Fibroblast of peridontal ligament (primary cell): ENCODE measurements at regions not wholly inside any gene's neighbourhood (a gene's known extent, or its start where the extent isn't known, plus 50 kb on each side); places are given as distances from the start of the nearest gene placed in this dataset.
"Not testable (repeated sequence)": the region's sequence is repeated elsewhere in the genome, so short reads cannot be mapped to it uniquely, and the experiment has no call there.

ENCODE experiments used
- DNase-seq: peaks from one replicate; pipeline ENCODE4 v3.0.0-alpha.2; 2010; ENCODE audit errors: extremely low read depth

DNA sequence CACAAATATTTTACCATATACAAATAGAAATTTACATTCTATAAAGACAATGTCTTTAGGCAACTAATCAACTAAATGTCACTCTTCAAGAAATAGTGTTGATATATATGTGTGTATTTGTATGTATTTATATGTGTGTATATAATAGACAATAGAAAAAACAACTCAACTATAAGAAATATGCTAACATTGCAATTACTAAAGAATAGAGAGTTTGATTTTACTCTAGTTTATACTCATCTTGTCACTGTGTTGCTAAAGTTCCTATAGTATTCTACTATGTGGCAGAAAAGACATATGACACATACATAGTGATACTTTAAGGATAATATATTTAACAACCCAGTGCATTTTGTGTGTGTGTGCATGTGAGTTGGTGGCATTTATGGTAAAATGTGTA, 1728.3 kb downstream of the PLA2G4A start:
- DNase-seq: no peak

DNA sequence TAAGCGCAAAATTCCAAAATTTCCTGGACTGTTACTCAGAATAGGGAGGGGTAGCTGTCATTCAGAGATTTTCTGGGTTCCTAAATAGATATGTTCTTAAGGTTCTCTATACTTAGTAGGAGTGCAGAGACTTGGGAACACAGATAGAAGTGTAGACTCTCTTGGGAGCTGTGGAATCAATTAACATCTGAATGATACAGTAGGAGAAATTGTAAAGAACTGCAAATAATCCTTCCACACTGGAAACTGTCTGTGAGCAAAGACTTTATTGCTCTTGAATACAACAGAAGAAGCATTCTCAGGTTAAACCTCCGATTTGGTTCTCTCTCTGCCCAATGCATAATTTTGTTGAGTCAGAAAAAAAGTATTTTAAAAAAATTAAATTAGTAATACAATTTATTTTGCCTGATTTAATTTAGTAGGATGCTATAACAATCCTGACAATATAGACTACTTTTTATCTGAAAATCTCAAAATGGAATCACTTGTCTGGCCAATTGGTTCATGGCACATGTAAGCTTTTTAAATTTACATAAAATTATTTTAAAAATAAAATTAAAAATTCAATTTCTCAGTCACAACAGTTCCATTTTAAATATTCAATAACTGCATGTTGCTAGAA, 1754.3 kb downstream of the PLA2G4A start:
- no peak for DNase-seq

DNA sequence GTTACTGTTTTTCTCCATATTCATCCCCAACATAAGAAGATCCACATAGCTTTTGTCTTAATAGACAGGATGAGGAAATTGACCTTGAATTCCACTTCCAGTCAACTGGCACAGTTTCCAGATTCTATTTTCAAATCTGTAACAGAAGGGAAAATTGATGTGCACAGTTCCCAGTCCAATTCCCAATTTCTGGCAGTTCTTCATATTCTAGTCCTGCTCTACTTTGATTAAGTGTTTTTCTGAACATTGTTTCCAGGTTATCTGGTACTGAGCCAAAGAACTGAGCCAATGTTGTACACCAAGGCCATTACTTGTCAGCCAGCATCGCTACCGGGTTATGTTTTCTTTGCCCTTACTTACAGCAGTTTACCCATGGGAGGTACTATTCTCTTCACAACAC, 1755.4 kb downstream of the PLA2G4A start:
- DNase-seq: no peak

DNA sequence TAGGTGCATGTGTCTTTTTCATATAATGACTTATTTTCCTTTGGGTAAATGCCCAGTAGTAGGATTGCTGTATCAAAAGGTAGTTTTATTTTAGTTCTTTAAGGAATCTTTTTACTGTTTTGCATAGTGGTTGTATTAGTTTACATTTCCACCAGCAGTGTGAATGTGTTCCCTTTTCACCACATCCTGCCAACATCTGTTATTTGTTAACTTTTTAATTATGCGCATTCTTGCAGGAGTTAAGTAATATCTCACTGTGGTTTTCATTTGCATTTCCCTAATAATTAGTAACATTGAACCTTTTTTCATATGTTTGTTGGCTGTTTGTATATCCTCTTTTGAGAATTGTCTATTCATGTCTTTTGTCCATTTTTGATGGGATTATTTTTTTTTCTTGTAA, 1761.9 kb downstream of the PLA2G4A start:
- DNase-seq: no peak

DNA sequence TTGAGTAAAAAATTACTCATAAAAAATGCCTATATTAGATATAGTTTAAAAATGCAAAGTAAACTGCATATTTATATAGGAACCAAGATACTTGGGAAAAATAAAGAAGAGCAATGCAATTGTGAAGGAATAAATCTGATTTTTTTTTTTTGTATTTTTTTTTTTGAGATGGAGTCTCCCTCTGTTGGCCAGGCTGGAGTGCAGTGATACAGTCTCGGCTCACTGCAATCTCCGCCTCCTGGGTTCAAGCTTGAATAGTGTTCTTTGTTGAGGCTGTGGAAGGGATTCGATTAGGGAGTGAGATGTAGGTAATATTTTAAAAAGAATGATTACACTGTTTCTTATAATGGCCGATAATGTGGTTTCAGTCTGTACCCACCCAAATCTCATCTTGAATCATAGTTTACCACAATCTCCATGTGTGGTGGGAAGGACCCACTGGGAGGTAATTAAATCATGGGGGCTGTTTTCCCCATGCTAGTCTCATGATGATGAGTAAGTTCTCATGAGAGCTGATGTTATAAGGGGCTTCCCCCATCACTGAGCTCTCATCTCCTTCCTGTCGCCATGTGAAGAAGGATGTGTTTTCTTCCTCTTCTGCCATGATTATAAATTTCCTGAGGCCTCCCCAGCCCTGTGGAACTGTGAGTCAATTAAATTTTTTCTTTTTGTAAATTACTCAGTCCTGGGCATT, 1765.9 kb downstream of the PLA2G4A start:
- no peak for DNase-seq

DNA sequence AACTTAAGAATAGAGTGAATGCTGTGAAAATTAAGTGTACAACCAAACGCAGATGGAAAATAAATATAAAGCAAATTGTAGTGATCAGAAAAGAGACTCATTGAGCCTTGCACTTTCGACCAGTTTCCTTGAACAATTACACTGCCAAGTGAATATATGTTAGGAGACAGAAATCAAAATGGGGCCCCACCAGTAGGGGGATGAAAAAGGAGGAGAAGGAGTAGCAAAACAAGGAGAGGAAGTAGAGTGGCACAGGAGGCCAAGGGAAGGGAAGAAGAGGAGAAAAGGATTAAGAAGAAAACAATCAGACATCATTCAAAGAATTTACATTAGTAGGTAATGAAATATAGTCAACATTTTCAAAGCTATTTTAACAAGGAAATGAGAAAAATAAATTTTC, 1770.6 kb downstream of the PLA2G4A start:
- no peak for DNase-seq

DNA sequence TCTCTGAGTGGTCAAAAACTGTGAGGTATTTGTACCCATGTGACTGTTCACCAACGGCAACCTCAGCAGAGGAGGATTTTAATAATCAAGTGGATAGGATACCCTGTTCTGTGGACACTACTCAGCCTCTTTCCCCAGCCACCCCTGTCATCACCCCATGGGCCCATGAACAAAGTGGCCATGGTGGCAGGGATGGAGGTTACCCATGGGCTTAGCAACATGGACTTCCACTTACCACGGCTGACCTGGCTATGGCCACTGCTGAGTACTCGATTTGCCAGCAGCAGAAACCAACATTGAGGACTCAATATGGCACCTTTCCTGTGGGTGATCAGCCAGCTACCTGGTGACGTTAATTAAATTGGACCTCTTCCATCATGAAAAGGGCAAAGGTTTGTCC, 1782.7 kb downstream of the PLA2G4A start:
- no peak for DNase-seq

DNA sequence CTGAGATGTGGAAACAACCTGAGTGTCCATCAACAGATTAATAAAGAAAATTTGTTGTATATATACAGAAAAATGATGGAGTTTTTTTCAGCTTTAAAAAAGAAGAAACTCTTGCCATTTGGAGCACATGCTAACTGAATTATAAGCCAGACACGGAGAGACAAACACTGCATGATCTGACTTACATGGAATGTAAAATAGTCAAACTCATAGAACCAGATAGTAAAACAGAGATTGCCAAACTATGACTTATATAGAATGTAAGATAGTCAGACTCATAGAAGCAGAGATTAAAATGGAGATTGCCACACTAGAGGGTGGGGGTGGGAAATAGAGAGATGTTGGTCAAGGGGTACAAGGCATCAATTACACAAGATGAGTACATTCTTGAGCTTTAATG, 1786.6 kb downstream of the PLA2G4A start:
- DNase-seq: peak; percentile 57

DNA sequence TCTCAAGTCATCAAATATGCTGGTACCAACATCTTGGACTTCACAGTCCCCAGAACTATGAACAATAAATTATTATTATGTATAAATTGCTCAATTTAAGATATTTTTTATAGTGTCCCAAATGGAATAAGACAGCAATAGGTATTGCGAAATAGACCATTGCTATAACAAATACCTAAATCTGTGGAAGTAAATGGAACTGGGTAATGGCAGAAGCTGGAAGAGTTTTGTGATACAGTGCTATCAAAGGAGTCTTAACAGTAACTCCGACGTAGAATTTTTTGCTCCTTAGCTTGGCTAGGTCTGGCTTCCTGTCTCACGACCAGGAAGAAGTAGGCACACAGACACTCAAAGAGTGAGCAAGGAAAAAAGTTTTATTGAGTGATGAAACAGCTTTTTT, 1791.5 kb downstream of the PLA2G4A start:
- DNase-seq: no peak

DNA sequence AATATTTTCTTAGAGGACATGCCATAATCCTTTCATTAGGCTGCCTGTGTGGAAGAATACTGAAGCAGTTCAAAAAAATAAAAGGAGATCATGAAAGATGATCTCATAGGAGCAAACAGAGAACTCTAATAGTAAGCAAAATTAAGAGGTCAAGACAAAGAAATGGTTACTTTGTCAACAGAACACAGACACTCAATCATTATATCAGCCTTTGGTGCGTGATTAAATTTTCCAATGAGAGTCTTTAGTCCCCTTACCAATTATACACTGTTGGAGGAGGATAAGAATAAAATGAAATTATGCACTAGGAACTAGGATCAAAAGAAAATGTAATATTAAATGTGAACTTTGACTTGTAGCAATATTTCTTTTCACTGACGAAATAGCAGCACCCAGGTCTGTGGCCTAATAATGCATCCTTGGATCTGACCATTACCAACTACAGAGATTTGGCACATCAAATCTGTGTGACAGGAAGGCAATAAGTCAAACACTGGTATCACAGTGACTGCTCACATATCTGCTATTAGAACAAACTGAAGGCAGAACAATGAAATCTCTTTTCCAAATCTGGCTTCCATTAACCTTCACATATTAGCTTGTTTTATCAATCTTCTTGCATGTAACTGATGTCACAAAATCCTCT, 1812.9 kb downstream of the PLA2G4A start:
- DNase-seq: no peak

DNA sequence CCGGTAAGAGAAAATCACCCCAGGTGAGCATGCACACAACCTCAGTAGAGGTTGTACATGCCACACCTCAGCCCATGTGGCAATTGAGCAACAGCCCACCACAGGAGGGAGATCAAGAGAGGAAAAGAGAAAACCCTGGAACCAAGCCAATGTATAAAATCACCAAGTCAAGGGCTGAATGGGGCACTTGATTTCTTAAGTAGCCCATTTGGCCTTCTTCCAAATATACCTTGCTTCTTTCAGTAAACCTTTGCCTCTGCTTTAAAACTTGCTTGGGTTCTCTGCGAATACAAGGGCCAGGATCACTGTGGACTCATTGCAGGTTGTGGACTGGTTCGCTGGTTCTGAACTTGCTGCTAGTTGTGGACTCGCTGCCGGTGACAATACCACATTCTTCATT, 1814.0 kb downstream of the PLA2G4A start:
- no peak for DNase-seq

DNA sequence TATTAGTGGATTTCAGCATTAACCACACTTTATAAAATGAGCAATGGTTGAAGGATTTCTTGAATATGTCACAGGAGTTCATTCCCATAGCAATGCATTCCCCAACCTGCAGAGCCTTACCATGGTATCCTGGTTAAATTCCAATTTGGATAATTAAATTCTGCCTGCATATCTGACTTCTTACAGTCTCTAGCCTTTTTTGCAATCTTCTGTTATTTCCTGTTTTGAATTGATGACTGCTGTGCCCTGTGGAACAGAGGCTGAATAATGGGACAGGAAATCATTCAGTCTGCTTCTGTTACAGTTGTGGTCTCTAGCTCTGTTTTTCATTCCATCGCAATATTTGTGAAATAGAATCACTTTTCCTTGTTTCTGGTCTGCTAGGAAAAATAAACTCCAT, 1823.9 kb downstream of the PLA2G4A start:
- peak; percentile 88 for DNase-seq

DNA sequence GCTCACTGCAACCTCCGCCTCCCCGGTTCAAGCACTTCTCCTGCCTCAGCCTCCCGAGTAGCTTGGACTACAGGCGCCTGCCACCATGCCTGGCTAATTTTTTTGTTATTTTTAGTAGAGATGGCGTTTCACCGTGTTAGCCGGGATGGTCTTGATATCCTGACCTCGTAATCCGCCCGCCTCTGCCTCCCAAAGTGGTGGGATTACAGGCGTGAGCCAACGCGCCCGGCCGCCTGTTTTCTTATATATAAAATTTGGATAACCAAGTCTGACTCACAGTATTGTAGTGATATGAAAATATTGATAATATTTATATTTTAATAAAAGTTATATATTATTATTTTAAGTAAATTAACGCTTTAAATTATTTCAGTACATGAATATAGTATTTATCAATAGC, 1821.7 kb downstream of the BRINP3 start:
- DNase-seq: not testable (repeated sequence)

DNA sequence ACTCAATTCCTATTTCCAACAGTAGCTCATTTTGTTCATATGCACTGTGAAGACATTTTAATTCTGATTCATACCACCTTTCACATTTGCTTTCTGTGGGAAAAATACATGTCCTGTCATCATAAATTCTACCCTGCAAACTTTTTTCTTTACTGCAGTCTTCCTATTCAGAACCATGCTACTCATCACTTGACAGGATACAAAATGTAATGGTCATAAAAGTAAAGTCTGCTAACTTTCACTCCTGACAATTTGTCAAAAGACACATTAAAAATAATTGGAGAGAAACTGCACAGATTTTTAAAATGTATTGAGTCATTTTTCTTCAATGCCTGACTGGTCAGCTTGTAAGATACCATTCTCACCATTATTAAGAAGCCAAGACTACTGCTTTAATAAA, 1817.1 kb downstream of the BRINP3 start:
- no peak for DNase-seq

DNA sequence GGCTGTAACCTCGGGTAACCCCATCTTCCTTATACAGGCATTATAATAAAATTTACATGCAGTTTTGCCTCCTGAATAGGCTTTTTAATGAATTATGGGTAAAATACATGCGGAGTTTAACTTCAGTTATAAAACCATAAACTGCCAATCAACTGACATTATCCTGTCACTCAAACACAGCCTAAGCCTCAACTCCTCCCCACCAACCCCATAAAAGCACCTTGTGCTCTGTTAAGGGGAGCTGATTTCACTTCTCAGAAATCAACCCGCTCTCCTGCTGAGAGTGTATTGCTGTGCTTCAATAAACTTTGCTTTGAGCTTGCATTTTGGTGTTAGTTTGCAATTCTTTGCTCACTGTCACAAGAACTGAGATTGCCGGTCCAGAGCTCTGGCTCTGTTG, 1812.2 kb downstream of the BRINP3 start:
- no peak for DNase-seq

DNA sequence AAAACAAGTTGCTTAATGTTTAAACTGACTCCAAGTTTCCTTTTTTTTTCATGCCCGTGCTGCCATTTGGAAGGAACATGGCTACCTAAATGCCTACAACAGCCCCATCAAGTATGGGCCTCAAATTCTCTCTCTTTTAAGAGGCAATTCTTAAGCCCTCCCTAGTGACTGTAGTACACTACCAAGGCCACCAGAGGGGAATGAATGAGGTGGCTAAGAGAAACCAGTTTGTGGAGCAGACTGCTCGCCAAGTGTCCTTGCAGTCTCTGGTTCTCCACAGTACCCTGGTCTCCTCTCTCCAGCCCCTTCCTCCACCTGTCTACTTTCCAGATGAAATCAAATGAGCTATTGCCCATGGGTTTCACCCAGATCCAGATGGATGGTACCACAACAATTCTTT, 1809.6 kb downstream of the BRINP3 start:
- DNase-seq: no peak

DNA sequence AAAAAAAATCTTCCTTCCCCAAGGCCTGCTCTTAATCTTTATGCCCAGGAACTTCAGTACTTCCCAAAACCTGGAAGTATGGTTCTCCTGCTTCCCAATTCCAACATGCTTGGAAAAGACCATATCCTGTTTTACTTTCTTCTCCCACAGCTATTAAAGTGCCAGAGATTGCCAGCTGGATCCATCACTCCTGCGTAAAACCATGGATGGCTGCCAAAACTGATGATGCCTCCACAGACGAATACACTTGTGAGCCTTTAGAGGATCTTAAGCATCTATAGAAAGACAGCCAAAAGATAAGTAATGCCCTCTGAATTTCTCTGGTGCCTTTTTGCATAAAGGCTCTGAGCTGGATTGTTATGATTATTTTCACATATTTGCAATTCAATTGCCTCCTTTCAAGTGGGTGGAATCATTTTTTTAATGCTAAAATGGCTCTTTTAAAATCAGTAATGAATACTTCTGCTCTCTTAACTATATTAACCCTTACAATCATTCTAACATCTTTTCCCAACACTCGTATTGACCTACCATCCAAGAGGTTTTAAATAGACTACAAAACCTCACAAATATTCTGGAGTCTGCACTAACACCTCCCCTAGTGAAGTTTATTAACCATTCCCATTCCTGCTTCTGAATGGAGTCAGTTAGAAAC, 1807.8 kb downstream of the BRINP3 start:
- peak; percentile 75 for DNase-seq

DNA sequence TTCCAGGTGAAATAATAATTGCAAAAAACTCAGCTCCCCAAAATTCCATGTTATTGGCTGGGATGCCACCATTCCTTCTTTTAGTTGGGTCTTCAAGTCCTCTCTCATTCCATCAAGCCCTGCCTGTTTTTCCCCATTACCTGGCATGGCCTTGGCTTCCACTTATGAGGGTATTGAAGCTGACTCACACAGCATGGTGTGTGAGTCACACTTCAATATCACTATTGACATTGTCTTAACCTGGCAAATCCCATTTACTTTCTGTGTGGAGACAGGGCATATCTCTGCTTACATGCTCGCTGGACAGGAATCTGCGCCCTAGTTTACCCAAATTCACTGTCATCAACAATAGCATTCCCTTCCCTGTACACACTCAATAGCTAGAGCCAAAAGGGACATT, 1806.8 kb downstream of the BRINP3 start:
- DNase-seq: no peak

DNA sequence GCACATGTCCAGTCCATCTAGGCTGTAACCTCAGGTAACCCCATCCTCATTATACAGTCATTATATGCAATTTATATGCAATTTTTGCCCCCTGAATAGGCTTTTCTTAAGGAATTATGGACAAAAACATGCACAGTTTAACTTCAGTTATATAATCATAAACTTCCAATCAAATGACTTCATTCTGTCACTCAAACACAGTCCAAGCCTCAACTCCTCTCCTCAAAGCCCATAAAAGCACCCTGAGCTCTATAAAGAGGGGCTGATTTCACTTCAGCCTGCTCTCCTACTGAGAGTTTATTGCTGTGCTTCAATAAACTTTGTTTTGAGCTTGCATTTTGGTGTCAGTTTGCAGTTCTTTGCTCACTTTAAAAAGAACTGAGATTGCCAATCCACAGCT, 1805.5 kb downstream of the BRINP3 start:
- DNase-seq: no peak

DNA sequence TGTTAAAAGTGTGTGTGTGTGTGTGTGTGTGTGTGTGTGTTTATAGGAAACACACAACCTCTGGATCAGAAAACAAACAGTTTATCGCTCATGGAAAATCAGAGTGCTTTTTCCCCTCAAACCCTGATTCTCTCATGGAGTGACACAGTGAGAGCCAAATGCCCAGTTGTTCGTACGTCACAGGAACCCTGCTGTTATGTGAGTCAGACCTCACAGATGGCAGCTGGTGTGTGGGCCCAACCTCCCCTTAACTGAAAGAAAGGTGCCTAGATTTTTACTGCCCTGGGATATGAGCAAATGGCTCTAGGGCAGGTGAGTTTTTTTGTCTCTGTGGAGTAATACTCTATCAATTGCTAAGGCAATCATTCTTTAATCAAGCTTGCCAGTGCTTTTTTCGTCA, 1788.1 kb downstream of the BRINP3 start:
- DNase-seq: peak; percentile 12

DNA sequence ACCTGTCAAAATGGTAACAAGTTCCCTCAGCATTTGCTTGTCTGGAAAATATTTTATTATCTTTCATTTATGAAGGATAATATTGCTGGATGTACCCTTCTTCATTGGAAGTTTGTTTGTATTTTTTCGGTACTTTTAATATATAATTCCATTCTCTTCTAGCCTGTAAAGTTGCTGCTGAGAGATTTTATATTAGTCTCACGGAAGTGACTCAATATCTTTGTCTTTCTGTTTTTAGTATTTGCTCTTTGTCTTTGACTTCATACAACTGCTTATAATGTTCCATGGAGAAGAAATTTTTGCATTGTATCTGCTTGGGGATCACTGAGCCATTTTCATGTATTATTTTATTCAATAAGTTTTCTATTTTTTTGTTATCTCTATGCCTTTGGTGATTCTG, 1777.5 kb downstream of the BRINP3 start:
- DNase-seq: no peak

DNA sequence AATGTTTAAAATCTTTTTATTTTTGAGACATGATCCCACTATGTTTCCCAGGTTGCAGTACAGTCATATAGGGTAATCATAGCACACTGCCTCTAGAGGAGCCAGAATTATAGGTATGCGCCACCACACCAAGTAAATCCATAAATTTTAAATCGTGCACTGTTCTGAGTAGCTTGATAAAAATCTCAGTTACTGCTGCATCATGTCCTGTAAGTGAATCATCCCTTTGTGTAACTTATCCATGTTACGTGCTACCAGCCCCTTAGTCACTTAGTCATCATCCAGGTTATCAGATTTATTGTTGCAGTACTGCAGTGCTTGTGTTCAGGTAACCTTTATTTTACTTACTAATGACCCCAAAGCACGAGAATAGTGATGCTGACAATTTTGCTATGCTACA, 1770.9 kb downstream of the BRINP3 start:
- DNase-seq: peak; percentile 12
